PFSK-1 (cell line): ENCODE measurements at regions not wholly inside any gene's neighbourhood (a gene's known extent, or its start where the extent isn't known, plus 50 kb on each side); places are given as distances from the start of the nearest gene placed in this dataset.

Experiments
- POLR2AphosphoS5 ChIP-seq: IDR thresholded peaks from 2 replicates; pipeline ENCODE4 v1.6.1; 2012; ENCODE audit warnings: low read depth, mild to moderate bottlenecking, control low read depth, low read length, moderate library complexity
- SIN3A ChIP-seq: IDR thresholded peaks from 2 replicates; pipeline ENCODE4 v1.6.1; 2012; ENCODE audit warnings: mild to moderate bottlenecking, low read length, moderate library complexity, borderline replicate concordance; ENCODE audit not compliant: insufficient read depth
- TAF1 ChIP-seq: IDR thresholded peaks from 2 replicates; pipeline ENCODE4 v1.6.1; 2012; ENCODE audit warnings: low read length, control low read depth, borderline replicate concordance; ENCODE audit not compliant: insufficient read depth

GRCh38 chr12:4215229-4216186 lies 58.1 kb upstream of the CCND2 start:
- TF ChIP-seq POLR2AphosphoS5: no peak
- TF ChIP-seq TAF1: no peak
- peak; percentile 93; the same call in 1 of the 2 replicates for TF ChIP-seq SIN3A
